ENCODE measurements at regions not wholly inside any gene's neighbourhood (a gene's known extent, or its start where the extent isn't known, plus 50 kb on each side); places are given as distances from the start of the nearest gene placed in this dataset.
"Not testable (repeated sequence)": the region's sequence is repeated elsewhere in the genome, so short reads cannot be mapped to it uniquely, and the experiment has no call there.

DNA sequence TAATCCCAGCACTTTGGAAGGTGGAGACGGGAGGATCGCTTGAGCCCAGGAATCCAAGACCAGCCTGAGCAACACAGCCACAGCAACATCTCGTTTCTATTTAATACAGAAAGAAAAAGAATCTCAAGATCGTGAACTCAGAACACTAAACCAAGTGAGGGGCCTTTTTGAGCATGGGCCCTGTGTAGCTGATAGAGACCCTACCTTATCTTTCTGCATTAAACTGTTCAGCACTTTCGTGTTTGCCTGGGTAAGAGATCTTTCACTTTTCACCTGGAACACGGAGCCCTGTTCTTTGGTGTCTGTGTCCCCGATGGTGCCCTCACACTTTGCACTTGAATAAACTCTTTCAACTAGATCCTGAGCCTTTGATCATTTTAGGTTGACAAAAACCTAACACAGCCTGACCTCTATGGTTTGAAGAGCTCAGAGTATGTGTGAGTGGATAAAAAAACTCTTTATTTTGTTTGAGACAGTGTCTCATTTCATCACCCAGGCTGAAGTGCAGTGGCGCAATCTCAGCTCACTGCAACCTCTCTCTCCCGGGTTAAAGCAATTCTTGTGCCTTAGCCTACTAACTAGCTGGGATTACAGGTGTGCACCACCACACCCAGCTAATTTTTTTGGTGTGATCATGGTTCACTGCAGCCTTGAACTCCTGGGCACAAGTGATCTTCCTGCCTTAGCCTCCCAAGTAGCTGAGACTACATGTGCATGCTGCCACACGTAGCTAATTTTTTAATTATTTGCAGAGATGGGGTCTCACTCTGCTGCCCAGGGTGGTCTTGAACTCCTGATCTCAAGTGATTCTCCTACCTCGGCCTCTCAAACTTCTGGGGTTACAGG lies 83.8 kb upstream of the GRIN2A start:
- peaks cover 3% of the 10 kb centered on the region; the same call in 1 of the 2 replicates for H3K27me3 Mint-ChIP-seq (ENCODE audit: insufficient read depth)
- DNase-seq, result no peak
- no peak overlapping the region for H3K4me3 Mint-ChIP-seq
- no peaks in the 10 kb centered on the region for H3K9me3 Mint-ChIP-seq
- H3K36me3 Mint-ChIP-seq (ENCODE audit: low read depth), result no peaks in the 10 kb centered on the region
- no peak overlapping the region for H3K27ac Mint-ChIP-seq
- TF ChIP-seq, protein P1, sequence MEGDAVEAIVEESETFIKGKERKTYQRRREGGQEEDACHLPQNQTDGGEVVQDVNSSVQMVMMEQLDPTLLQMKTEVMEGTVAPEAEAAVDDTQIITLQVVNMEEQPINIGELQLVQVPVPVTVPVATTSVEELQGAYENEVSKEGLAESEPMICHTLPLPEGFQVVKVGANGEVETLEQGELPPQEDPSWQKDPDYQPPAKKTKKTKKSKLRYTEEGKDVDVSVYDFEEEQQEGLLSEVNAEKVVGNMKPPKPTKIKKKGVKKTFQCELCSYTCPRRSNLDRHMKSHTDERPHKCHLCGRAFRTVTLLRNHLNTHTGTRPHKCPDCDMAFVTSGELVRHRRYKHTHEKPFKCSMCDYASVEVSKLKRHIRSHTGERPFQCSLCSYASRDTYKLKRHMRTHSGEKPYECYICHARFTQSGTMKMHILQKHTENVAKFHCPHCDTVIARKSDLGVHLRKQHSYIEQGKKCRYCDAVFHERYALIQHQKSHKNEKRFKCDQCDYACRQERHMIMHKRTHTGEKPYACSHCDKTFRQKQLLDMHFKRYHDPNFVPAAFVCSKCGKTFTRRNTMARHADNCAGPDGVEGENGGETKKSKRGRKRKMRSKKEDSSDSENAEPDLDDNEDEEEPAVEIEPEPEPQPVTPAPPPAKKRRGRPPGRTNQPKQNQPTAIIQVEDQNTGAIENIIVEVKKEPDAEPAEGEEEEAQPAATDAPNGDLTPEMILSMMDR (IDR thresholded peaks at IDR 0.05), result no peak
- H3K4me1 Mint-ChIP-seq (ENCODE audit: low read depth), result no peaks in the 10 kb centered on the region

DNA sequence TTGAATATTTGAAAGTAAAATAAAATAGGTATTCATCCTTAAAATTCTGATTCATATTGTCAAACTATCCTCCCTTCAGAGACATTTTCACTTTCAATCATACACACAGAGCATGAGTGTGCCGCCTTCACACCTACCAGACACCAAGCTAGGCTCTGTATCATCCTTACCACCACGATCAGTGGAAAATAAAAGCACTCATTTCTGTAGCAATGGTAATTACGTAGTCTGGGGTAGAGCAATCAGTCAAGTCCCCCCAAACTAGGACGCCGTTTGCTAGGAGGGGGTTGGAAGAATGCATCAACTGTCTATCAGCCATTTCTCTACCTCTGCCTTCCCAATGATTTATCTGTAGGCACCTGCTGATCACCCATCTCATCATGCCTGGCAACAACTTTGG lies 84.6 kb upstream of the GRIN2A start:
- TF ChIP-seq, protein P1 (IDR thresholded peaks at IDR 0.05), result no peak
- DNase-seq, result no peak
- no peaks in the 10 kb centered on the region for H3K36me3 Mint-ChIP-seq (ENCODE audit: low read depth)
- H3K27me3 Mint-ChIP-seq (ENCODE audit: insufficient read depth), result peaks cover 3% of the 10 kb centered on the region; the same call in 1 of the 2 replicates
- H3K4me1 Mint-ChIP-seq (ENCODE audit: low read depth), result no peaks in the 10 kb centered on the region
- no peak overlapping the region for H3K27ac Mint-ChIP-seq
- peaks cover 1% of the 10 kb centered on the region; the same call in 1 of the 2 replicates for H3K9me3 Mint-ChIP-seq
- H3K4me3 Mint-ChIP-seq, result no peak overlapping the region

DNA sequence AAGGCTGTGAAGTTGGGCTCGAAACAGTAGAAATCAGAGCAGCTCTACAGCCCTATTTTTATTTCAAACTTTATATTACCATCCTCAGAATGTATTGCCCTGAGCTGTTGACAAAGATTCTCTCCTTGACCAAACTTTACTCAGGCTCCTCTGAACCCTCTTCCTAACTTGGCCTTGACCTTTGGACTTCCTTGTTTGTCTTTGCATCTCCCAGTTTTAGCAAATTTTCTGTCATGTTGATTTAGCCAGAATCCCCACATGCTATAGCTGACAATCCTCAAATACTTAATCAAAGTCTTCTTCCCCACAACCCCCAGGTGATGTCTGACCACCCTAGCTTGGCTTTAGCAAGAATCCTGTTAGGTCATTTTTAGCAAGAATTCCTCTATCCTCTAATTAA lies 87.4 kb upstream of the GRIN2A start:
- Mint-ChIP-seq H3K27me3 (ENCODE audit: insufficient read depth) (peaks cover 3% of the 10 kb centered on the region; the same call in 1 of the 2 replicates), H3K9me3 (peaks cover 4% of the 10 kb centered on the region; the same call in 1 of the 2 replicates), H3K4me1 (ENCODE audit: low read depth) (no peaks in the 10 kb centered on the region), H3K27ac (no peak overlapping the region), H3K36me3 (ENCODE audit: low read depth) (no peaks in the 10 kb centered on the region), H3K4me3 (no peak overlapping the region)
- TF ChIP-seq, protein P1 (IDR thresholded peaks at IDR 0.05), result no peak
- DNase-seq, result no peak

DNA sequence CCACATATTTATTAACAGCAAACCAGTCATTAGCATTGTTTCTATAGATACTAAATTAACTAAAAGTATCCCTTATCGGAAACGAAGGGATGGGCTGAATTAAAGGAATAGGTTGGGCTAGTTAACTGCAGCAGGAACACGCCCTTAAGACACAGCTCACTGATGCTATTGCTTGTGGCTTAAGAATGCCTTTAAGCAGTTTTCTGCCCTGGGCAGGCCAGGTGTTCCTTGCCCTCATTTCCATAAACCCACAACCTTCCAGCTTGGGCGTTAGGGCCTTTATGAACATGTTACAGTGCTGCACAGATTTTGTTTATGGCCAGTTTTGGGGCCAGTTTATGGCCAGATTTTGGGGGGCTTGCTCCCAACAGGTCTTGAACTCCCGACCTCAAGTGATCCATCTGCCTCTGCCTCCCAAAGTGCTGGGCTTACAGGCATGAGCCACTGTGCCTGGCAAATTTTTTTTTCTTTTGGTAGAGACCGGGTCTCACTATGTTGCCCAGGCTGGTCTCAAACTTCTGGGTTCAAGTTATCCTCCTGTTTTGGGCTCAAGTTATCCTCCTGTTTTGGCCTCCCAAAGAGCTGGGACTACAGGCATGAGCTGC lies 90.1 kb upstream of the GRIN2A start:
- peaks cover 17% of the 10 kb centered on the region for H3K9me3 Mint-ChIP-seq
- DNase-seq; H3K4me1 Mint-ChIP-seq (ENCODE audit: low read depth): not testable (repeated sequence)

DNA sequence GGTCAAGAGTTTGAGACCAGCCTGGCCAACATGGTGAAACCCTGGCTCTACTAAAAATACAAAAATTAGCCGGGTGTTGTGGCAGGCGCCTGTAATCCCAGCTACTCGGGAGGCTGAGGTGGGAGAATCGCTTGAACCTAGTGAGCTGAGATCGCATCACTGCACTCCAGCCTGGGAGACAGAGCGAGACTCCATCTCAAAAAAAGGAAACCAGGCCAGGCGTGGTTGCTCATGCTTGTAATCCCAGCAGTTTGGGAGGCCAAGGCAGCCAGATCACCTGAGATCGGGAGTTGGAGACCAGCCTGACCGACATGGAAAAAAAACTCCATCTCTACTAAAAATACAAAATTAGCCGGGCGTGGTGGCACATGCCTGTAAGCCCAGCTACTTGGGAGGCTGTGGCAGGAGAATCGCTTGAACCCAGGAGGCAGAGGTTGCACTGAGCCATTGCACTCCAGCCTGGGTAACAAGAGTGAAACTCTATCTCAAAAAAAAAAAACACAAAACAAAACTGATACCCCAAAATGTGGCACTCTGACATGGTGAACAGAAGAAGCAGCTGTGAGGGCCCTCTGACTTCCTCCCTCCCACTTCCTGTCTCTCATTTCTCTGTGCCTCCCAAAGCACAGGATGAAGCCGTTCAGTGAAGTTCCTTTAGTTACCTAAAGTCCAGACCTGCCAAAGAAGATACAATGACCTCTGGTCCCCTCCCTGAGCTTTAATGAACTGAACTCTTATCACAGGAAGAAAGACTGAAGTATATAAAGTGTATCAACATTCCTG lies 93.2 kb upstream of the GRIN2A start:
- H3K9me3 Mint-ChIP-seq, result peaks cover 30% of the 10 kb centered on the region
- DNase-seq; H3K27me3 Mint-ChIP-seq (ENCODE audit: insufficient read depth); H3K27ac Mint-ChIP-seq; H3K36me3 Mint-ChIP-seq (ENCODE audit: low read depth); H3K4me3 Mint-ChIP-seq; H3K4me1 Mint-ChIP-seq (ENCODE audit: low read depth): not testable (repeated sequence)

More for the DNA sequence above, 90.1 kb upstream of the GRIN2A start:
- not testable (repeated sequence) for H3K27ac Mint-ChIP-seq; H3K27me3 Mint-ChIP-seq (ENCODE audit: insufficient read depth); H3K36me3 Mint-ChIP-seq (ENCODE audit: low read depth); H3K4me3 Mint-ChIP-seq

DNA sequence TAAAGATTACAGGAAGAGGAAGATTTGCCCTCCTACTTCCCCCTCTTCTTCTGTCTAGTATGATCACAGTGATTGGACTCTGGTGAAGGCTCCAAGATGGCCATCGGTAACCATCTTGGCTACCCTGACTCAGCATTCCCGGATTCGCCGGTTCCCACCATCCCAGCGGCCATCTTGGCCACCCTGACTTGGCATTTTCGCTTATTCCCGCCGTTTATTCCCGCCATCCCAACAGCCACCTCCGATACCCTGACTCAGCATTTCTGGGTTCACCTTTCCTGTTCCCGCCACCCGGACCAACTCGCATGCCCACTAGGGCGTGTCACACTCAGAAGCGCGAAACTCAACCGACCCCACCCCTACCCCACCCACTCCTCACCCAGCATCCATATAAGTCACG lies 95.4 kb upstream of the GRIN2A start:
- no peak for DNase-seq
- Mint-ChIP-seq H3K4me3 (no peak overlapping the region), H3K27ac (no peak overlapping the region), H3K36me3 (ENCODE audit: low read depth) (no peaks in the 10 kb centered on the region), H3K9me3 (peaks cover 28% of the 10 kb centered on the region), H3K4me1 (ENCODE audit: low read depth) (no peaks in the 10 kb centered on the region), H3K27me3 (ENCODE audit: insufficient read depth) (peaks cover under 1% of the 10 kb centered on the region; the same call in 1 of the 2 replicates)
- TF ChIP-seq, protein P1 (IDR thresholded peaks at IDR 0.05), result no peak

Data from HFFc6 (cell line).